Coronary artery (tissue), 2 donors: ENCODE measurements at regions not wholly inside any gene's neighbourhood (a gene's known extent, or its start where the extent isn't known, plus 50 kb on each side); places are given as distances from the start of the nearest gene placed in this dataset.

Experiments used
- DNase-seq: peaks from one replicate; pipeline ENCODE4 v3.0.0-alpha.2; 2017; ENCODE audit warnings: low spot score
- H3K27ac ChIP-seq, 2 donors: fragments of 200-600 bp; sonication (generic); one replicate each; pipeline ENCODE4 v1.5.1; 2016 to 2019
- H3K4me3 ChIP-seq: fragments of 200-600 bp; sonication (generic); 2 replicates; pipeline ENCODE4 v1.5.1; 2016; ENCODE audit warnings: mild to moderate bottlenecking, moderate library complexity
- TF ChIP-seq, protein P1 (sequence below): fragments of 200-600 bp; sonication (generic); IDR thresholded peaks from one replicate; pipeline ENCODE4 v1.5.1; 2019; ENCODE audit warnings: antibody characterized with exemption

GRCh38 chr2:19209575-19210341, 148.7 kb downstream of the OSR1 start:
- TF ChIP-seq, protein P1, sequence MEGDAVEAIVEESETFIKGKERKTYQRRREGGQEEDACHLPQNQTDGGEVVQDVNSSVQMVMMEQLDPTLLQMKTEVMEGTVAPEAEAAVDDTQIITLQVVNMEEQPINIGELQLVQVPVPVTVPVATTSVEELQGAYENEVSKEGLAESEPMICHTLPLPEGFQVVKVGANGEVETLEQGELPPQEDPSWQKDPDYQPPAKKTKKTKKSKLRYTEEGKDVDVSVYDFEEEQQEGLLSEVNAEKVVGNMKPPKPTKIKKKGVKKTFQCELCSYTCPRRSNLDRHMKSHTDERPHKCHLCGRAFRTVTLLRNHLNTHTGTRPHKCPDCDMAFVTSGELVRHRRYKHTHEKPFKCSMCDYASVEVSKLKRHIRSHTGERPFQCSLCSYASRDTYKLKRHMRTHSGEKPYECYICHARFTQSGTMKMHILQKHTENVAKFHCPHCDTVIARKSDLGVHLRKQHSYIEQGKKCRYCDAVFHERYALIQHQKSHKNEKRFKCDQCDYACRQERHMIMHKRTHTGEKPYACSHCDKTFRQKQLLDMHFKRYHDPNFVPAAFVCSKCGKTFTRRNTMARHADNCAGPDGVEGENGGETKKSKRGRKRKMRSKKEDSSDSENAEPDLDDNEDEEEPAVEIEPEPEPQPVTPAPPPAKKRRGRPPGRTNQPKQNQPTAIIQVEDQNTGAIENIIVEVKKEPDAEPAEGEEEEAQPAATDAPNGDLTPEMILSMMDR, result no peak
- H3K27ac ChIP-seq, result no peak overlapping the region
- DNase-seq, result no peak
- no peak overlapping the region for H3K4me3 ChIP-seq

DNA sequence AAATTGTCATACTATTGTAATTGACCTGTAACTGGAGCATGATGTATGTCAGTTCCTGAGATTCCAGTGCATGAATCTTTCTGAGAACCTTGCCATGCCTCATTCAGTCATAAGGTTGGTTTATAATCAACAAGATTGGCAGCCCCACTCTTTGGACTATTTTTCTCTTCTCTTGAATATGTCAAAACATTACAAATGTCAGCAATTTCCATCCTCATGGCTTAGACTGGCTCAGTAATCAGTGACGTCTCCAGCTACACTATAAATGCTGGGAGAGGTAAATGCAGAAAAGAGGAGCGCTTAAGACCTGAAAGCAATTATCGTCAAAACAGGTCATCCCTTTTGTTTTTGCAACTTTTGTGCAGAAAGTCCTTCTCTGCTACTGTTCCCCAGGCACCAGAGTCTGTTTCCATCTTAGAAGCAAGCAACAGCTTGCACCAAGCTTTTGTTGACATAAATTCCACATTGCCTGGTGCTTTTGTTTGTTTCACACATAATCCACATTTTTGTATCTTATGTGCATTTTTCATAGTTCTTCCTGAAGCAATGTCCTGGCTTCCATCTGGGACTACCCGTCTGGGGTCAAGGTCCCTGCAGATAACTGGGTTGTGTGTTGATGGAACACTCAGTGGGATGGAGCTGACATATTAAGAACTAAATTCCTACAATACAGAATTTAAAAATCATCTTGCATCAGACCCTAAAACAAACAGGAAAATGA, 149.8 kb downstream of the OSR1 start:
- Histone ChIP-seq H3K4me3 (no peak overlapping the region), H3K27ac (no peak overlapping the region)
- TF ChIP-seq, protein P1, result no peak
- DNase-seq, result no peak

GRCh38 chr2:19207452-19207851, 151.0 kb downstream of the OSR1 start:
- DNase-seq, result no peak
- no peak overlapping the region for H3K4me3 ChIP-seq
- TF ChIP-seq, protein P1, result no peak
- no peak overlapping the region for H3K27ac ChIP-seq

DNA sequence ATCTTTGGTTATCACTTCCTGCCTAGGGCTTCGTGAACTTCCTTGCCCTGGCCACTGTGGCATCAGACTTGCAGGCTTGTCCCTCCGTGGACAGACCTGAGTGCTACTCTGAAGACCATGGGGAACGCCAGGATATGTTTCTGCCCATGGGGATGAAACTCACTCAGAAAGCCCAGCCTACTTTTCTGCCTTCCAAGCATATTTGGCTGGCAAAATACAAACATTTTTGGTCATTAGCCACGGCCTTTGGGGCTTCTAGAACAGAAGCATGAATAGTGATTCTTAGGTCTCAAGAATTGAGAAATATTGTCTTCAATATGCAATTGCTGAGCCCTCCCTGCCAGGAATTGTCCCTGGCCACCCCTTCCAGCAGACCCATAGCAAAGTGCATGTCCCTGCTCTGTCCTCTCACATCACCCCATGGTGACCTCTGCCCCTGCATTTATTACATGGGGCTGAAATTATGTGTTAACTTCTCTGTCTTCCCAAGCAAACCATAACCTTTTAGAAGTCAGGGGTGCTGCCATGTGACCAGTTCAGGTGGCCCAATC, 152.4 kb downstream of the OSR1 start:
- TF ChIP-seq, protein P1, result no peak
- H3K27ac ChIP-seq, result no peak overlapping the region
- DNase-seq, result no peak
- H3K4me3 ChIP-seq, result no peak overlapping the region

- TF ChIP-seq, protein P1, result no peak
- Histone ChIP-seq H3K27ac (no peak overlapping the region), H3K4me3 (no peak overlapping the region)
- no peak for DNase-seq
Measured at GRCh38 chr2:19203866-19204265, 154.6 kb downstream of the OSR1 start.

- Histone ChIP-seq H3K27ac (no peak overlapping the region), H3K4me3 (no peak overlapping the region)
- DNase-seq, result no peak
- TF ChIP-seq, protein P1, result no peak
Measured at GRCh38 chr2:19201911-19202462, 156.4 kb downstream of the OSR1 start.
